CD4-positive, alpha-beta T cell treated with Interleukin-6 for 4 hours (primary cell): ENCODE measurements at regions not wholly inside any gene's neighbourhood (a gene's known extent, or its start where the extent isn't known, plus 50 kb on each side); places are given as distances from the start of the nearest gene placed in this dataset.
"Not testable (repeated sequence)": the region's sequence is repeated elsewhere in the genome, so short reads cannot be mapped to it uniquely, and the experiment has no call there.

Experiments used
- DNase-seq: peaks from one replicate; pipeline ENCODE4 v3.0.0-alpha.2; 2020; ENCODE audit warnings: mixed read lengths

- no peak for DNase-seq
These were observed 284.5 kb upstream of the POU5F2 start for GRCh38 chr5:94025788-94026473.

DNA sequence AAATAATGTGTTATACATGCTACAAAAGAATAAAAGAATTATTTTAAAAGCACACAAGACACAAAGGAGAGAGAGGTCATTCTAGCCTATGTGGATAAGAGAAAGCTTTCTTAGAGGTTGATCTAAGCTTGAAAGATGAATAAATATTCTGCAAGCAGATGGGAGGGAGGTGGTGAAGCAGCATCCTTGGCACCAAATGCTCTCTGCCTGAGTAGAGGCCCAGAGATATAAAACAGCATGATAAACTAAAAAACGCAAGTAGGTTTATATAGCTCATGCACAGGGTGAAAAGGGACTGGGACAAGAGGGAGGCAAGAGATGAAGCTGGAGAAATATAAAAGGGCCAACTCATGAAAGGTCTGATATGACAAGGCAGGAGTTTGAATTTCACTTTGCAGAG is 283.2 kb upstream of the POU5F2 start:
- DNase-seq: no peak

DNA sequence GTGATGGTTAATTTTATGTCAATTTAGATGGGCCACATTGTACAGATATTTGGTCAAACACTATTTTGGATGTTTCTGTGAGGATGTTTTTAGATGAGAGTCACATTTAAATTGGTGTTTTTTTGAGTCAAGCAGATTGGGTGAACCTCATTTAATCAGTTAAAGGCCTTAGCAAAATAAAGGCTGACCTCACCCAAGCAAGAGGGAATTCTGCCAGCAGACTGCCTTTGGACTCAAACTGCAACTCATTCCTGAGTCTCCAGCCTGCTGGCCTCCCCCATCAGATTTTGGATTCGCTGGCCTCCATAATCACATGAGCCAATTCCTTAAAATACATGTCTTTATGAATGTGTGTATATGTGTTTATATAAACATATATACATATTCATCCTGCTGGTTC is 282.7 kb upstream of the POU5F2 start:
- no peak for DNase-seq

DNA sequence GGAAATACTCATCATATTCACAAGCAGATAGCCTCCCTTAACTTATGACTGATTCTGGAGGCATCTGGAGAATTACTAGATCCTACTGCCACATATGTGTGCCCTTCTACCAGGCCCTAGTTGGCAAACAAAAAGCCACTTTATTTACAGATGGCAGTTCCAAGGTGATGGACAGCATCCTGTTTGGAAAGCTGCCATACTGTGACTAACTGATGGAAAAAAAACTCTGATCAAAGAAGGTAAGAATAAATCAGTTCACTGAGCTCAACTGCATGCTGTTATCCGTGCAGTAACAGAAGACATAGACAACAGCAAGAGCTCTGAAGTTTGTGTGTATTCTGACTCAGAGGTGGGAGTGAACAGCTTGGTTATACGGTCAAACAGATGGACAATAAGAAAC is 279.8 kb upstream of the POU5F2 start:
- DNase-seq: no peak

DNA sequence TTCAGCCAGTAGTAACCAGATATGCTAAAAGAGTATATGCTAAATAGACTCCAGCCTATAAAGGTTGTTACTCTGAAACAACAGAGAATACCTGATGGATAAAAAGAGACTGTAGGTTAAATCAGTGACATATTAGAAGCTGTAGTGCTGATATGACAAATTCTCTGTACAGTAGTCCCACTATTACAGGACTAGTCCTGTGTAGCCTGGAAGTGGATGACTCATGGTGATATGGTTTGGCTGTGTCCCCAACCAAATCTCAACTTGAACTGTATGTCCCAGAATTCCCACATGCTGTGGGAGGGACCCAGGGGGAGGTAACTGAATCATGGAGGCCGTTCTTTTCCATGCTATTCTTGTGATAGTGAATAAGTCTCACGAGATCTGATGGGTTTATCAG is 276.2 kb upstream of the POU5F2 start:
- no peak for DNase-seq

GRCh38 chr5:94010814-94011213 is 269.4 kb upstream of the POU5F2 start:
- DNase-seq: no peak

DNA sequence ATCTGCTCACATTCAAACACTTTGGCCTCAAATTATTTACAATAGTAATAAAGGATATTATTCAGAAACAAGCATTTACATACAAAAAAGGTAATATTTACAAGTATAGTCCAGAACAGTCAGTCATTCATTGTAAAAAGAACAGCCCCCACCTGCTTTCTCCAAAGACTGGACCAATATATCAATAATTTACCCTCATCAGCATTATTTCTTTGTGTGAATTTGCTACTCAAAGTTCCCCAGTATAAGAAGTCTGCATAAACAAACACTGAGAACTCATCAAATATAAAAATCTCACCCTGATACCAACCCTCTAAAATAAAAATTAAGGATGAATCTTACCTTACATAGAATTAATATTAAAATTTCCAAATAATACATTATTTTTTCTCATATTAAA is 267.8 kb upstream of the POU5F2 start:
- no peak for DNase-seq

DNA sequence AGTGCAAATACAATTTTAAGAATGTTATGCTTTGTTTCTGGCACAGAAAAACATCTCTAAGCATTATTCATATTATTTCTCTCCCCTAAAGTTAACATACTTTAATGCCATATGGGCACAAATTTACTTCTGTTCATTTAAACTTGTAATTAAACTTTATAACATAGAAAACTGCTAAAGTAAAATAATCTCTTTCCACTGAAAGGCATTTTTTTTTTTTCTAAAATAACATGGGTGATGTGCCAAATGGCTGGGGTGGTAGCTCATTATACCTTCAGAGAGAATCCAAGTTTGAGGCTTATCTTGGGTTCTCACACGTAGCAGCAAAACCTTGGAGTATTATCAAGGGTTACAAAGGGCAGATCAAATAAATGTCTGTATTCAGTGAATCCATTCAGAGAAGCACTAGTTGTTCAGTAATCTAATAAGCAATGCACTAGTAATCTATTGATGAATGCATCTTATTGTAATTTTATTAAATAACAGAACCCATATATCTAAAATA is 257.6 kb upstream of the POU5F2 start:
- DNase-seq: no peak

DNA sequence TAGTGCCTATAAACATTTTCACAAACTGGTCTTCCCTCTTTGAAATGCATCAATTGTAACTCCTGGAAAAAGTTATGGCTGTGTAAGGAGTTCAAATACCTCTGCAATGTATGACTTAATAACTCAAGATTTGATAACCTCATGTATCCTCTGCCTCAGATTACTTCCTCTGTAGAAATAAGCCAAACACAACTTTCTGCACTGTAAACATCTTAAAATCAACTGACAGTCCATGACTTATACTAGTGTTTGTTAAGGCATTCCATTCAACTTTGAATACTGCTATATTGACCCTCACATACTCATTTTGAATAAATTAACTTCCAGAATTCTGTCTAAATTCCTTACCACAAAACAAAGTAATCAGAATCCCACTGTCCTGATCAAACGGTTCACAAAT is 256.2 kb upstream of the POU5F2 start:
- DNase-seq: no peak

- DNase-seq: no peak
These were observed 253.8 kb upstream of the POU5F2 start for GRCh38 chr5:93995126-93995621.

- no peak for DNase-seq
These were observed 251.8 kb upstream of the POU5F2 start for GRCh38 chr5:93993161-93993560.

- no peak for DNase-seq
These were observed 249.2 kb upstream of the POU5F2 start for GRCh38 chr5:93990504-93991070.

DNA sequence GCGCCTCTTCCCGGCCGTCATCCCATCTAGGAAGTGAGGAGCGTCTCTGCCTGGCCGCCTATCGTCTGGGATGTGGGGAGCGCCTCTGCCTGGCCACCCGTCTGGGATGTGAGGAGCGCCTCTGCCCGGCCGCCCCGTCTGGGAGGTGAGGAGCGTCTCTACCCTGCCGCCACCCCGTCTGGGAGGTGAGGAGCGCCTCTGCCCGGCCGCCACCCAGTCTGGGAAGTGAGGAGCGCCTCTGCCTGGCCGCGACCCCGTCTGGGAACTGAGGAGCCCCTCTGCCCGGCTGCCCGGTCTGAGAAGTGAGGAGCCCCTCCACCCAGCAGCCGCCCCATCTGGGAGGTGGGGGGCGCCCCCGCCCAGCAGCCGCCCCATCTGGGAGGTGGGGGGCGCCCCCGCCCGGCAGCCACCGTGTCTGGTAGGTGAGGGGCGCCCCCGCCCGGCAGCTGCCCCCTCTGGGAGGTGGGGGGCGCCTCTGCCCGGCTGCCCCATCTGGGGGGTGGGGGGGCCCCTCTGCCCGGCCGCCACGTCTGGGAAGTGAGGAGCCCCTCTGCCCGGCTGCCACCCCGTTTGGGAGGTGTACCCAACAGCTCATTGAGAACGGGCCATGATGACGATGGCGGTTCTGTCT is 244.7 kb upstream of the POU5F2 start:
- not testable (repeated sequence) for DNase-seq

DNA sequence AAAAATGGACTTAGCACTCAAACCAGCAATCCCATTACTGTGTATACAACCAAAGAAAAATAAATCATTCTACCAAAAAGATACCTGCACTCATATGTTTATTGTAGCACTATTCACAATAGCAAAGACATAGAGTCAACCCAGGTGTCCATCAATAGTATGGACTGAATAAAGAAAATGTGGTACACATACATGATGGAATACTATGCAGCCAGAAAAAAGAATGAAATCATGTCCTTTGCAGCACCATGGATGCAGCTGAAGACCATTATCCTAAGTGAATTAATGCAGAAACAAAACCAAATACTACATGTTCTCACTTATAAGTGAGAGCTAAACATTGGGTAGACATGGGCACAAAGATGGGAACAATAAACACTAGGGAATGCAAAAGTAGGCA is 236.8 kb upstream of the POU5F2 start:
- no peak for DNase-seq

GRCh38 chr5:93967923-93968322 is 226.5 kb upstream of the POU5F2 start:
- no peak for DNase-seq

DNA sequence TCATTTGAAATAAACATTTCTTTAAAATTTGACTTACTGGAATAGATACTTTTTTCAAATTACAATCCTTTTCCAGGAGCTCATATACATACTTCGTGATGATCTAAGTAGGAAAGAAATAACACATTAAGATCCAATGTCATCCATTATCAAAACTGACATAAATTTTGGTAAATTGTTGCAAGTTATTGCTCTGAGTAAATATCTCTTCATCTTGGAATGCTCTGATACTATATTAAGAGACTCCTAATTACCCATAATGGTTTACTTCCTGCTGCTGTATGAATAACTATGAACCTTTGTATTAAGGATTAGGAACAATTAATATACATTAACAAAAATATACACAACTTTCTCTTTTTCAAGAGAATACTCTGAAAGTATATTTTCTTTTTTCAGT is 223.0 kb upstream of the POU5F2 start:
- DNase-seq: no peak

GRCh38 chr5:93960042-93960441 is 218.6 kb upstream of the POU5F2 start:
- no peak for DNase-seq

DNA sequence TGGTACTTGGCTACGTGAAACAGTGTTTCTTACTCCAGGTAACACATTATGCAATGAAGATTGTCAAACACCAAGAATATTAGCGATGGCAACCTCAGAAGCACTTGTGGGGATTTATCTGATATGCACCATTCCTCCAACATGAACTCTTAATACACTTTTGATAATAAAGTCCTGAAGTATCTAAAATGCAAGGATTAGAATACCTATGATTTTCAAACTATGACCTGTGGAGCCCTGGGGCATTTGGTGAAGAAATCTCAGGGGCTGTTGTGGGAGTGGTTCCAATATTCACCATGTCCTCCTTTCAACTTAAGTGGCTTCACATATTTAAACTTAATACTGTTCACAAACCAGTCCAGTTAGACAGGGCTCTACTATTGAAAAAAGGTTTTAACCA is 214.6 kb upstream of the POU5F2 start:
- no peak for DNase-seq

- no peak for DNase-seq
These were observed 213.1 kb upstream of the POU5F2 start for GRCh38 chr5:93954421-93955069.

DNA sequence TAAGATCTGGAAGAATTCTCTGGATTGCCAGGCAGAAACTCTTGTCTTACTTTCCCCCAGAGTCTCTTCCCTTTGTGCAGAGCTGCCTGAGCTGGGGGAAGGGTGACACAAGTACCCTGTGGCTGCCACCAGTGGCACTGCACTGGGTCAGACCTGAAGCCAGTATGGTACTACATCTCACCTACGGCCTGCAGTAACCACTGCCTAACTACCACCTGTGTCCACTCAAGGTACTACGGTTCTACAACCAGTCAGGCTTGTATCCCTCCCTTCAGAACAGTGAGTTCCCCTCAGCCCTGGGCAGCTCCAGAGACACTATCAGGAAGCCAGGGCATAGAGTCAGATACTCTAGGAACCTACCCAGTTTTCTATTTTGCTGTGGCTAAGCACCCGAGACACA is 212.0 kb upstream of the POU5F2 start:
- DNase-seq: no peak

GRCh38 chr5:93941897-93942296 is 200.5 kb upstream of the POU5F2 start:
- DNase-seq: no peak

DNA sequence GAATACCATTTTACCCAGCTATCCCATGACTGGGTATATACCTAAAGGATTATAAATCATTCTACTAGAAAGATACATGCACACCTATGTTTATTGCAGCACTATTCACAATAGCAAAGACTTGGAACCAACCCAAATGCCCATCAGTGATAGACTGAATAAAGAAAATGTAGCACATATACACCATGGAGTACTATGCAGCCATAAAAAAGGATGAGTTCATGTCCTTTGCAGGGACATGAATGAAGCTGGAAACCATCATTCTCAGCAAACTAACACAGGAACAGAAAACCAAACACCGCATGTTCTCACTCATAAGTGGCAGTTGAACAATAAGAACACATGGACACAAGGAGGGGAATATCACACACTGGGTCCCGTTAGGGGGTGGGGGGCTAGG is 191.9 kb upstream of the POU5F2 start:
- DNase-seq: not testable (repeated sequence)

- no peak for DNase-seq
These were observed 188.7 kb upstream of the POU5F2 start for GRCh38 chr5:93930098-93930497.

DNA sequence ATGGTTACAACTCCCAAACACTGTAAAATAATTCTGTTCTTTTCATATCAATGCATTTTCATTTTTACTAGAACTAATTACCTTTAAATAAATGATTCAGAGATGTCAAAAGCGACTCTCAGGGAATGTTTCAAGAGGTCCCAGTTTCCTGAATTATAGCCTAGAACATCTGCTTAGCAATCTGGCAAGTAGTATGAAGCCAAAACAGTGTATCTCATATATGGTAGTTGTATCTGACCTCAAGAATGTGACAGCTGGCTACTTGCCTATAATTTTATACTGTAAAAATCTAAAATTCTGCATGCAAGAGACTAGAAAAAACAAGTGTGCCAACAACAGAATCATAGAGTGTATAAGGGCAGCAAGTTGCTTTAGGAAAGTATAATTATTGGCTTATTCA is 187.7 kb upstream of the POU5F2 start:
- no peak for DNase-seq
